Upper lobe of left lung (tissue), 6 donors: ENCODE measurements at regions not wholly inside any gene's neighbourhood (a gene's known extent, or its start where the extent isn't known, plus 50 kb on each side); places are given as distances from the start of the nearest gene placed in this dataset.

ENCODE experiments used
- ATAC-seq, 2 donors: fragments of 200-7000 bp; cut with Tn5 transposase; one replicate each; pipeline ENCODE4 v1.9.1; 2022; ENCODE audit warnings: mild to moderate bottlenecking in 2 of 2, moderate library complexity in 2 of 2; ENCODE audit not compliant: low FRiP score in 2 of 2
- DNase-seq, 2 donors: peaks; one replicate each; pipeline ENCODE4 v3.0.0-alpha.2; 2019 to 2020
- H3K27ac ChIP-seq, 4 donors: fragments of 200-600 bp; sonication (generic); one replicate each; pipeline ENCODE4 v1.5.1; 2016 to 2019
- H3K27me3 ChIP-seq, 4 donors: fragments of 200-600 bp; sonication (generic); one replicate each; pipeline ENCODE4 v1.5.1; 2017 to 2019
- H3K36me3 ChIP-seq, 4 donors: fragments of 200-600 bp; sonication (generic); one replicate each; pipeline ENCODE4 v1.5.1; 2016 to 2019
- H3K4me1 ChIP-seq, 4 donors: fragments of 200-600 bp; sonication (generic); one replicate each; pipeline ENCODE4 v1.5.1; 2018 to 2019
- H3K4me3 ChIP-seq, 4 donors: fragments of 200-600 bp; sonication (generic); one replicate each; pipeline ENCODE4 v1.5.1; 2017 to 2019; ENCODE audit warnings: mild to moderate bottlenecking in 2 of 4, moderate library complexity in 1 of 4
- H3K9me3 ChIP-seq, 4 donors: fragments of 200-600 bp; sonication (generic); one replicate each; pipeline ENCODE4 v1.5.1; 2018 to 2019
- CTCF ChIP-seq, 6 experiments: fragments of 450-650 bp in 4 of 6; fragments of 200-600 bp in 2 of 6; sonication (generic) in 2 of 6; IDR thresholded peaks; one replicate each; pipeline ENCODE4 v1.5.1; 2016 to 2019; ENCODE audit warnings: antibody characterized with exemption in 6 of 6
- EP300 ChIP-seq, 4 donors: sonication (generic); formaldehyde crosslinking; IDR thresholded peaks; one replicate each; pipeline ENCODE4 v1.5.1; 2017; ENCODE audit warnings: antibody characterized with exemption in 4 of 4, control low read depth in 2 of 4
- POLR2A ChIP-seq, 4 donors: fragments of 450-650 bp; IDR thresholded peaks; one replicate each; pipeline ENCODE4 v1.5.1; 2016 to 2017; ENCODE audit warnings: antibody characterized with exemption in 4 of 4, mild to moderate bottlenecking in 2 of 4
- POLR2AphosphoS5 ChIP-seq, 2 donors: sonication (generic); formaldehyde crosslinking; IDR thresholded peaks; one replicate each; pipeline ENCODE4 v1.5.1; 2017; ENCODE audit warnings: antibody characterized with exemption in 2 of 2
- WGBS, 2 donors: methylation state at CpG; one replicate each; pipeline ENCODE4 v1.1.5; 2017 to 2018; 5-methylcytosine and 5-hydroxymethylcytosine counted together
- donor health status: DM: no; HTN: no; CAD: no; lungs with moderate emphysema.
- donor health status: DM: no; HTN: yes; CAD: no; lungs with severe emphysema.

- Histone ChIP-seq H3K27ac (no peak overlapping the region), H3K9me3 (no peaks in the 10 kb centered on the region), H3K4me1 (no peaks in the 10 kb centered on the region), H3K36me3 (no peaks in the 10 kb centered on the region), H3K4me3 (no peak overlapping the region), H3K27me3 (no peaks in the 10 kb centered on the region)
- 74 to 79% methylated on average over 2 of the region's 2 CpGs for WGBS, 2 donors
- ATAC-seq = no peak
- TF ChIP-seq POLR2AphosphoS5 (IDR thresholded peaks at IDR 0.05) = no peak
- no peak for TF ChIP-seq EP300 (IDR thresholded peaks at IDR 0.05)
- no peak for TF ChIP-seq CTCF (IDR thresholded peaks at IDR 0.05)
- TF ChIP-seq POLR2A (IDR thresholded peaks at IDR 0.05) = no peak
- DNase-seq = no peak
Observed at GRCh38 chr20:39799366-39799965, 837.3 kb downstream of the DHX35 start.

GRCh38 chr20:39795401-39796272 lies 833.5 kb downstream of the DHX35 start:
- DNase-seq (no peak), ATAC-seq (peak in 1 of 2 donors; percentile 78)
- Histone ChIP-seq H3K4me1 (no peaks in the 10 kb centered on the region), H3K4me3 (no peak overlapping the region), H3K27ac (no peak overlapping the region), H3K9me3 (no peaks in the 10 kb centered on the region), H3K27me3 (no peaks in the 10 kb centered on the region), H3K36me3 (no peaks in the 10 kb centered on the region)
- TF ChIP-seq POLR2A (IDR thresholded peaks at IDR 0.05) (no peak), CTCF (IDR thresholded peaks at IDR 0.05) (no peak), POLR2AphosphoS5 (IDR thresholded peaks at IDR 0.05) (no peak), EP300 (IDR thresholded peaks at IDR 0.05) (no peak)
- whole genome bisulfite sequencing, 2 donors = 67 to 68% methylated on average over 3 of the region's 3 CpGs

- DNase-seq = no peak
- Histone ChIP-seq H3K27ac (no peak overlapping the region), H3K9me3 (no peaks in the 10 kb centered on the region), H3K4me3 (no peak overlapping the region), H3K36me3 (no peaks in the 10 kb centered on the region), H3K27me3 (no peaks in the 10 kb centered on the region), H3K4me1 (no peaks in the 10 kb centered on the region)
- ATAC-seq = no peak
- no peak for TF ChIP-seq CTCF (IDR thresholded peaks at IDR 0.05)
- no peak for TF ChIP-seq POLR2A (IDR thresholded peaks at IDR 0.05)
- TF ChIP-seq POLR2AphosphoS5 (IDR thresholded peaks at IDR 0.05) = no peak
- TF ChIP-seq EP300 (IDR thresholded peaks at IDR 0.05) = no peak
Observed at GRCh38 chr20:39792334-39792733, 830.2 kb downstream of the DHX35 start.

GRCh38 chr20:39789411-39789810 lies 827.3 kb downstream of the DHX35 start:
- Histone ChIP-seq H3K4me1 (no peaks in the 10 kb centered on the region), H3K4me3 (no peak overlapping the region), H3K27ac (no peak overlapping the region), H3K27me3 (no peaks in the 10 kb centered on the region), H3K9me3 (no peaks in the 10 kb centered on the region), H3K36me3 (no peaks in the 10 kb centered on the region)
- DNase-seq (no peak), ATAC-seq (no peak)
- TF ChIP-seq POLR2A (IDR thresholded peaks at IDR 0.05) = no peak
- no peak for TF ChIP-seq POLR2AphosphoS5 (IDR thresholded peaks at IDR 0.05)
- TF ChIP-seq CTCF (IDR thresholded peaks at IDR 0.05) = no peak
- no peak for TF ChIP-seq EP300 (IDR thresholded peaks at IDR 0.05)
- 94 to 96% methylated on average over 3 of the region's 3 CpGs for WGBS, 2 donors
